ENCODE measurements at regions not wholly inside any gene's neighbourhood (a gene's known extent, or its start where the extent isn't known, plus 50 kb on each side); places are given as distances from the start of the nearest gene placed in this dataset.

GRCh38 chr14:40099316-40099715 is 667.1 kb upstream of the FBXO33 start:
- no peak for ATAC-seq
- H3K27me3 ChIP-seq (ENCODE audit: control insufficient read depth, insufficient read depth, low read length), result no peaks in the 10 kb centered on the region
- H3K27ac ChIP-seq (ENCODE audit: low read length), result no peak overlapping the region
- in situ Hi-C loops (cut with HindIII; ENCODE audit: low pct_unique_long_range_greater_than_20kb, low sequenced_read_pairs), result no loop called here
- DNase-seq (ENCODE audit: low read depth, low spot score), result no peak
- H3K4me3 ChIP-seq (ENCODE audit: low read depth in 2 of 2, low read length in 2 of 2), result no peak overlapping the region
- POLR2A ChIA-PET, result no interaction called here
- no peaks in the 10 kb centered on the region for H3K9me3 ChIP-seq (ENCODE audit: control insufficient read depth, insufficient read depth, low read depth, low read length)
- TF ChIP-seq TCF7L2 (IDR thresholded peaks at IDR 0.05; ENCODE audit: low read depth, low read length) (no peak), SIN3A (IDR thresholded peaks at IDR 0.05; ENCODE audit: borderline replicate concordance, insufficient read depth, low read depth, low read length) (no peak), CTCF (IDR thresholded peaks at IDR 0.05) (no peak), POLR2AphosphoS5 (IDR thresholded peaks at IDR 0.05; ENCODE audit: low read depth, low read length) (no peak)
- TF ChIP-seq, protein P1, sequence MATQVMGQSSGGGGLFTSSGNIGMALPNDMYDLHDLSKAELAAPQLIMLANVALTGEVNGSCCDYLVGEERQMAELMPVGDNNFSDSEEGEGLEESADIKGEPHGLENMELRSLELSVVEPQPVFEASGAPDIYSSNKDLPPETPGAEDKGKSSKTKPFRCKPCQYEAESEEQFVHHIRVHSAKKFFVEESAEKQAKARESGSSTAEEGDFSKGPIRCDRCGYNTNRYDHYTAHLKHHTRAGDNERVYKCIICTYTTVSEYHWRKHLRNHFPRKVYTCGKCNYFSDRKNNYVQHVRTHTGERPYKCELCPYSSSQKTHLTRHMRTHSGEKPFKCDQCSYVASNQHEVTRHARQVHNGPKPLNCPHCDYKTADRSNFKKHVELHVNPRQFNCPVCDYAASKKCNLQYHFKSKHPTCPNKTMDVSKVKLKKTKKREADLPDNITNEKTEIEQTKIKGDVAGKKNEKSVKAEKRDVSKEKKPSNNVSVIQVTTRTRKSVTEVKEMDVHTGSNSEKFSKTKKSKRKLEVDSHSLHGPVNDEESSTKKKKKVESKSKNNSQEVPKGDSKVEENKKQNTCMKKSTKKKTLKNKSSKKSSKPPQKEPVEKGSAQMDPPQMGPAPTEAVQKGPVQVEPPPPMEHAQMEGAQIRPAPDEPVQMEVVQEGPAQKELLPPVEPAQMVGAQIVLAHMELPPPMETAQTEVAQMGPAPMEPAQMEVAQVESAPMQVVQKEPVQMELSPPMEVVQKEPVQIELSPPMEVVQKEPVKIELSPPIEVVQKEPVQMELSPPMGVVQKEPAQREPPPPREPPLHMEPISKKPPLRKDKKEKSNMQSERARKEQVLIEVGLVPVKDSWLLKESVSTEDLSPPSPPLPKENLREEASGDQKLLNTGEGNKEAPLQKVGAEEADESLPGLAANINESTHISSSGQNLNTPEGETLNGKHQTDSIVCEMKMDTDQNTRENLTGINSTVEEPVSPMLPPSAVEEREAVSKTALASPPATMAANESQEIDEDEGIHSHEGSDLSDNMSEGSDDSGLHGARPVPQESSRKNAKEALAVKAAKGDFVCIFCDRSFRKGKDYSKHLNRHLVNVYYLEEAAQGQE (IDR thresholded peaks at IDR 0.05; ENCODE audit: insufficient read depth in 1 of 2, low read depth in 2 of 2, low read length in 1 of 2), result no peak
- no TSS peak for BruUV-seq (replicated peaks)
- no peaks in the 10 kb centered on the region for H3K36me3 ChIP-seq (ENCODE audit: control insufficient read depth, insufficient read depth, low read length)
- H3K4me1 ChIP-seq (ENCODE audit: control insufficient read depth, insufficient read depth, low read length), result no peaks in the 10 kb centered on the region
- CTCF ChIA-PET, result no interaction called here
- intact Hi-C loops (cut with micrococcal nuclease; ENCODE audit: unreplicated experiment), result no loop called here

DNA sequence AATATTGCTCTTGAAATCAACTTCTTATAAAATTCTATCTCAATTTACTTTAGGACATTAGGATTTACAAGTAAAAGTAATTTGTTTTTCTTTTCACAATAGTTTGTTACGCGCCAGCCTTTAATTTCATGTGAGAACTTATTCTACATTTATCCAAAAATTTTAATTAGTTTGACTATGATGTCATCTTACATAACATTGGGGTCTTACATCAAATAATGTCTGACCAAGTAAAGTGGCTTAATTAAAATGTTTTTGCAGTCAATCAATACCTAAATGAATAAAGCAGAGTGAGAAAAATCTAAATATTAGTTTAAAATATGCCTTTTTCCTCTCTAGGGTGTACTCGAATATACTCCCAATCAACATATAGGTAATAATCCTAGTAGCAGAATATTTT is 666.2 kb upstream of the FBXO33 start:
- no peak overlapping the region for H3K27ac ChIP-seq (ENCODE audit: low read length)
- H3K9me3 ChIP-seq (ENCODE audit: control insufficient read depth, insufficient read depth, low read depth, low read length), result no peaks in the 10 kb centered on the region
- CTCF ChIA-PET, result no interaction called here
- POLR2A ChIA-PET, result no interaction called here
- no peaks in the 10 kb centered on the region for H3K27me3 ChIP-seq (ENCODE audit: control insufficient read depth, insufficient read depth, low read length)
- TF ChIP-seq SIN3A (IDR thresholded peaks at IDR 0.05; ENCODE audit: borderline replicate concordance, insufficient read depth, low read depth, low read length) (no peak), POLR2AphosphoS5 (IDR thresholded peaks at IDR 0.05; ENCODE audit: low read depth, low read length) (no peak)
- TF ChIP-seq, protein P1 (IDR thresholded peaks at IDR 0.05; ENCODE audit: insufficient read depth in 1 of 2, low read depth in 2 of 2, low read length in 1 of 2), result no peak
- no peak for DNase-seq (ENCODE audit: low read depth, low spot score)
- ATAC-seq, result no peak
- no peak overlapping the region for H3K4me3 ChIP-seq (ENCODE audit: low read depth in 2 of 2, low read length in 2 of 2)
- intact Hi-C loops (cut with micrococcal nuclease; ENCODE audit: unreplicated experiment) (no loop called here), in situ Hi-C loops (cut with HindIII; ENCODE audit: low pct_unique_long_range_greater_than_20kb, low sequenced_read_pairs) (no loop called here)
- no peaks in the 10 kb centered on the region for H3K4me1 ChIP-seq (ENCODE audit: control insufficient read depth, insufficient read depth, low read length)
- no peaks in the 10 kb centered on the region for H3K36me3 ChIP-seq (ENCODE audit: control insufficient read depth, insufficient read depth, low read length)
- BruUV-seq (replicated peaks), result no TSS peak

Data from Panc1 (cell line).